GM21367 (cell line): ENCODE measurements at regions not wholly inside any gene's neighbourhood (a gene's known extent, or its start where the extent isn't known, plus 50 kb on each side); places are given as distances from the start of the nearest gene placed in this dataset.
"Not testable (repeated sequence)": the region's sequence is repeated elsewhere in the genome, so short reads cannot be mapped to it uniquely, and the experiment has no call there.

Experiments used
- ATAC-seq: cut with Tn5 transposase; IDR thresholded peaks from one replicate; pipeline ENCODE4 v1.9.1; 2021; ENCODE audit not compliant: unreplicated experiment

GRCh38 chr21:25254491-25255174, 352.6 kb downstream of the MRPL39 start:
- no peak for ATAC-seq

GRCh38 chr21:25246546-25246945, 360.7 kb downstream of the MRPL39 start:
- ATAC-seq, result no peak

- ATAC-seq, result no peak
These were observed 362.5 kb downstream of the MRPL39 start for GRCh38 chr21:25244735-25245134.

GRCh38 chr21:25243808-25244207, 363.5 kb downstream of the MRPL39 start:
- no peak for ATAC-seq

- ATAC-seq, result no peak
These were observed 366.3 kb downstream of the MRPL39 start for GRCh38 chr21:25240974-25241373.

GRCh38 chr21:25234857-25235801, 372.2 kb downstream of the MRPL39 start:
- ATAC-seq, result peak; percentile 89

- no peak for ATAC-seq
These were observed 386.3 kb downstream of the MRPL39 start for GRCh38 chr21:25220954-25221353.

GRCh38 chr21:25220169-25220568, 387.1 kb downstream of the MRPL39 start:
- no peak for ATAC-seq

GRCh38 chr21:25215698-25216384, 391.4 kb downstream of the MRPL39 start:
- peak; percentile 91 for ATAC-seq

GRCh38 chr21:25214676-25215075, 392.6 kb downstream of the MRPL39 start:
- no peak for ATAC-seq

- ATAC-seq, result no peak
These were observed 407.3 kb downstream of the MRPL39 start for GRCh38 chr21:25199944-25200343.

- no peak for ATAC-seq
These were observed 416.1 kb downstream of the MRPL39 start for GRCh38 chr21:25191141-25191540.

GRCh38 chr21:25189497-25189896, 417.8 kb downstream of the MRPL39 start:
- ATAC-seq, result no peak

GRCh38 chr21:25188677-25189079, 418.6 kb downstream of the MRPL39 start:
- peak; percentile 46 for ATAC-seq

- peak; percentile 39 for ATAC-seq
These were observed 421.0 kb downstream of the MRPL39 start for GRCh38 chr21:25186273-25186672.

GRCh38 chr21:25183577-25183976, 423.7 kb downstream of the MRPL39 start:
- no peak for ATAC-seq

- ATAC-seq, result not testable (repeated sequence)
These were observed 425.6 kb downstream of the MRPL39 start for GRCh38 chr21:25181690-25182089.

GRCh38 chr21:25179116-25179515, 428.2 kb downstream of the MRPL39 start:
- ATAC-seq, result no peak

GRCh38 chr21:25176637-25177412, 430.5 kb downstream of the MRPL39 start:
- peak; percentile 89 for ATAC-seq

GRCh38 chr21:25175938-25176337, 431.3 kb downstream of the MRPL39 start:
- no peak for ATAC-seq

GRCh38 chr21:25171438-25171837, 435.8 kb downstream of the MRPL39 start:
- ATAC-seq, result no peak
